Glomerular visceral epithelial cell (primary cell): ENCODE measurements at regions not wholly inside any gene's neighbourhood (a gene's known extent, or its start where the extent isn't known, plus 50 kb on each side); places are given as distances from the start of the nearest gene placed in this dataset.
"Not testable (repeated sequence)": the region's sequence is repeated elsewhere in the genome, so short reads cannot be mapped to it uniquely, and the experiment has no call there.

Source experiments
- DNase-seq: peaks from one replicate; pipeline ENCODE4 v3.0.0-alpha.2; 2016; ENCODE audit errors: extremely low spot score

- DNase-seq, result no peak
Measured at GRCh38 chr6:167662075-167662880, 164.4 kb upstream of the AFDN start.

- DNase-seq, result no peak
Measured at GRCh38 chr6:167662881-167663205, 163.9 kb upstream of the AFDN start.

- no peak for DNase-seq
Measured at GRCh38 chr6:167663316-167663715, 163.4 kb upstream of the AFDN start.

GRCh38 chr6:167663784-167664443 lies 162.8 kb upstream of the AFDN start:
- no peak for DNase-seq

- no peak for DNase-seq
Measured at GRCh38 chr6:167664678-167665660, 161.7 kb upstream of the AFDN start.

GRCh38 chr6:167665698-167666330 lies 160.9 kb upstream of the AFDN start:
- no peak for DNase-seq

GRCh38 chr6:167666571-167667203 lies 160.0 kb upstream of the AFDN start:
- no peak for DNase-seq

GRCh38 chr6:167667204-167668018 lies 159.3 kb upstream of the AFDN start:
- DNase-seq, result no peak

- no peak for DNase-seq
Measured at GRCh38 chr6:167668019-167668753, 158.5 kb upstream of the AFDN start.

- no peak for DNase-seq
Measured at GRCh38 chr6:167668754-167669552, 157.8 kb upstream of the AFDN start.

GRCh38 chr6:167669553-167669849 lies 157.2 kb upstream of the AFDN start:
- DNase-seq, result no peak

- no peak for DNase-seq
Measured at GRCh38 chr6:167669870-167670802, 156.6 kb upstream of the AFDN start.

- no peak for DNase-seq
Measured at GRCh38 chr6:167670938-167671338, 155.8 kb upstream of the AFDN start.

- not testable (repeated sequence) for DNase-seq
Measured at GRCh38 chr6:167671379-167671976, 155.2 kb upstream of the AFDN start.

- no peak for DNase-seq
Measured at GRCh38 chr6:167671977-167672687, 154.6 kb upstream of the AFDN start.

- DNase-seq, result no peak
Measured at GRCh38 chr6:167672738-167673137, 154.0 kb upstream of the AFDN start.

- no peak for DNase-seq
Measured at GRCh38 chr6:167673946-167674345, 152.8 kb upstream of the AFDN start.
